ENCODE measurements at regions not wholly inside any gene's neighbourhood (a gene's known extent, or its start where the extent isn't known, plus 50 kb on each side); places are given as distances from the start of the nearest gene placed in this dataset.

- WGBS, 2 experiments (ENCODE audit: extremely low coverage in 1 of 2, insufficient coverage in 1 of 2, insufficient read length in 1 of 2, insufficient replicate concordance in 2 of 2, low coverage in 1 of 2, low lambda C conversion rate in 2 of 2, missing lambda C conversion rate in 1 of 2), result 93% methylated on average over 2 of the region's 2 CpGs; no CpG with 5 or more reads in 1 of the 2 experiments
- no peak for FAIRE-seq
- Histone ChIP-seq H3K4me1 (replicated peaks in 1 of 4; ENCODE audit: control insufficient read depth in 3 of 4, insufficient read depth in 4 of 4, low read length in 3 of 4) (peaks cover 0 to 13% (median 5%) of the 10 kb centered on the region in 4 experiments; a peak in 3 of 7 replicates), H3K9me3 (ENCODE audit: insufficient read depth in 2 of 2, low read depth in 1 of 2, low read length in 1 of 2) (peaks cover 0 to 5% of the 10 kb centered on the region in 2 experiments; a peak in 1 of 4 replicates), H3K4ac (replicated peaks; ENCODE audit: insufficient read length, low read depth, low read length) (no peak overlapping the region), H4K91ac (replicated peaks; ENCODE audit: insufficient read length, low read length) (no peak overlapping the region), H3K27me3 (replicated peaks in 1 of 4; ENCODE audit: control insufficient read depth in 3 of 4, extremely low read depth in 1 of 4, insufficient read depth in 3 of 4, low read length in 3 of 4) (no peaks in the 10 kb centered on the region), H3K36me3 (ENCODE audit: control insufficient read depth in 2 of 4, insufficient read depth in 4 of 4, low read length in 3 of 4) (no peaks in the 10 kb centered on the region), H2AK5ac (ENCODE audit: low read depth, low read length) (no peak overlapping the region), H4K8ac (ENCODE audit: extremely low read depth, insufficient read depth, low read length) (no peak overlapping the region), H3K4me3 (ENCODE audit: extremely low read depth in 1 of 4, insufficient read depth in 2 of 4, low read depth in 3 of 4, low read length in 4 of 4) (no peak overlapping the region), H2BK15ac (ENCODE audit: low read length) (no peak overlapping the region), H3K23me2 (ENCODE audit: low read depth, low read length) (no peaks in the 10 kb centered on the region), H2BK12ac (ENCODE audit: low read depth, low read length) (0 out of 2 replicates have a peak overlapping the region, but pooled peaks have one; percentile 32), H2BK120ac (replicated peaks; ENCODE audit: low read depth, low read length) (no peak overlapping the region), H4K5ac (ENCODE audit: insufficient read length, low read depth, low read length) (no peak overlapping the region), H3K18ac (ENCODE audit: extremely low read depth, low read length) (no peak overlapping the region), H3K9ac (replicated peaks in 1 of 4; ENCODE audit: extremely low read depth in 1 of 4, low read depth in 3 of 4, low read length in 3 of 4) (no peak overlapping the region), H4K20me1 (replicated peaks in 1 of 2; ENCODE audit: control insufficient read depth in 1 of 2, insufficient read depth in 2 of 2, low read length in 2 of 2) (no peaks in the 10 kb centered on the region), H3K27ac (ENCODE audit: low read depth, low read length) (no peak overlapping the region), H2AFZ (ENCODE audit: low read length) (no peak overlapping the region), H3K79me2 (ENCODE audit: control insufficient read depth in 1 of 2, insufficient read depth in 2 of 2, low read length in 2 of 2) (no peaks in the 10 kb centered on the region), H3K79me1 (ENCODE audit: low read depth, low read length) (no peaks in the 10 kb centered on the region), H3K4me2 (ENCODE audit: insufficient read depth in 1 of 2, low read depth in 2 of 2, low read length in 2 of 2) (no peak overlapping the region), H3K14ac (ENCODE audit: insufficient read length) (no peak overlapping the region), H2BK5ac (ENCODE audit: low read depth, low read length) (no peak overlapping the region; the same call in 1 of the 2 replicates), H2BK20ac (ENCODE audit: low read length) (peak overlapping the region; percentile 57; the same call in 1 of the 2 replicates), H3K23ac (ENCODE audit: insufficient read length) (no peak overlapping the region), H3K56ac (replicated peaks; ENCODE audit: insufficient read length, low read depth, low read length) (no peak overlapping the region)
- no peak for DNase-seq (ENCODE audit: low read depth in 1 of 2, low spot score in 2 of 2)
- ChIA-PET POLR2A (ENCODE audit: partially characterized antibody) (interaction anchor here (1.3 kb wide), 1 partner anchor 11 kb away, joined by 3 read pairs; no protein-coding TSS in a partner anchor), CTCF (ENCODE audit: partially characterized antibody) (no interaction called here)
- TF ChIP-seq ATF3 (IDR thresholded peaks at IDR 0.05; ENCODE audit: insufficient read depth, low read depth, low read length) (no peak), KDM5A (IDR thresholded peaks at IDR 0.05; ENCODE audit: low read length) (no peak), BACH1 (IDR thresholded peaks at IDR 0.05; ENCODE audit: low read length) (no peak), FOSL1 (IDR thresholded peaks at IDR 0.05; ENCODE audit: insufficient read depth, low read depth, low read length) (no peak), BRCA1 (IDR thresholded peaks at IDR 0.05; ENCODE audit: low read depth, low read length) (no peak), RNF2 (IDR thresholded peaks at IDR 0.05; ENCODE audit: borderline replicate concordance, low read depth, low read length, missing control alignments, poor library complexity, severe bottlenecking) (no peak), ZNF274 (IDR thresholded peaks at IDR 0.05; ENCODE audit: borderline replicate concordance, extremely low read depth, low read length) (no peak), MAFK (IDR thresholded peaks at IDR 0.05; ENCODE audit: low read depth, low read length) (no peak), RBBP5 (IDR thresholded peaks at IDR 0.05; ENCODE audit: borderline replicate concordance, low read depth, low read length) (no peak), EP300 (IDR thresholded peaks at IDR 0.05; ENCODE audit: borderline replicate concordance in 1 of 2, low read depth in 2 of 2, low read length in 2 of 2) (no peak), SP2 (IDR thresholded peaks at IDR 0.05; ENCODE audit: low read length) (no peak)
Observed at GRCh38 chr5:57836921-57837320, 354.3 kb upstream of the ACTBL2 start.

Measured in H1 (cell line).